Left colon (tissue), 2 donors: ENCODE measurements at regions not wholly inside any gene's neighbourhood (a gene's known extent, or its start where the extent isn't known, plus 50 kb on each side); places are given as distances from the start of the nearest gene placed in this dataset.
"Not testable (repeated sequence)": the region's sequence is repeated elsewhere in the genome, so short reads cannot be mapped to it uniquely, and the experiment has no call there.

ENCODE experiments used
- ATAC-seq: fragments of 200-7000 bp; cut with Tn5 transposase; one replicate; pipeline ENCODE4 v1.9.1; 2020; ENCODE audit warnings: mild to moderate bottlenecking, moderate library complexity
- DNase-seq, 2 donors: peaks; one replicate each; pipeline ENCODE4 v3.0.0-alpha.2; 2020
- intact Hi-C, 2 donors: fragments of 100-400 bp; cut with DNase I in 1 of 2; cut with micrococcal nuclease in 1 of 2; formaldehyde crosslinking; loops; one replicate each; pipeline versions ENCODE4 v1.11.2 to v1.14.0; 2022; cut with DNase I, micrococcal nuclease
- donor health status: DM: no; HTN: no; CAD: no.
- donor health status: DM: yes; HTN: yes; CAD: no.

- DNase-seq = no peak
- intact Hi-C loops = no loop called here
- no peak for ATAC-seq
These were observed 765.4 kb downstream of the SORCS1 start for GRCh38 chr10:106399112-106399511.

- no peak for ATAC-seq
- intact Hi-C loops = no loop called here
These were observed 768.3 kb downstream of the SORCS1 start for GRCh38 chr10:106396192-106396591.

GRCh38 chr10:106395041-106395749 lies 769.3 kb downstream of the SORCS1 start:
- intact Hi-C loops = no loop called here
- no peak for ATAC-seq
- no peak for DNase-seq

More at GRCh38 chr10:106396192-106396591, 768.3 kb downstream of the SORCS1 start:
- DNase-seq = no peak

- ATAC-seq (no peak), DNase-seq (no peak)
- intact Hi-C loops = no loop called here
These were observed 771.7 kb downstream of the SORCS1 start for GRCh38 chr10:106392778-106393177.

GRCh38 chr10:106387063-106387462 lies 777.4 kb downstream of the SORCS1 start:
- intact Hi-C loops = no loop called here
- no peak for ATAC-seq
- no peak for DNase-seq

- intact Hi-C loops = no loop called here
- DNase-seq = no peak
These were observed 780.0 kb downstream of the SORCS1 start for GRCh38 chr10:106384496-106384895.

GRCh38 chr10:106380706-106381105 lies 783.8 kb downstream of the SORCS1 start:
- no peak for ATAC-seq
- no peak for DNase-seq
- intact Hi-C loops = no loop called here

More at GRCh38 chr10:106384496-106384895, 780.0 kb downstream of the SORCS1 start:
- no peak for ATAC-seq

- no peak for ATAC-seq
- intact Hi-C loops = no loop called here
- no peak for DNase-seq
These were observed 786.3 kb downstream of the SORCS1 start for GRCh38 chr10:106378251-106378650.

GRCh38 chr10:106370751-106371150 lies 793.8 kb downstream of the SORCS1 start:
- intact Hi-C loops = no loop called here
- DNase-seq (no peak), ATAC-seq (no peak)

- DNase-seq (no peak), ATAC-seq (no peak)
- intact Hi-C loops = no loop called here
These were observed 803.6 kb downstream of the SORCS1 start for GRCh38 chr10:106360870-106361269.

- no peak for DNase-seq
- intact Hi-C loops = no loop called here
- no peak for ATAC-seq
These were observed 809.1 kb downstream of the SORCS1 start for GRCh38 chr10:106355450-106355849.

GRCh38 chr10:106348933-106349332 lies 815.6 kb downstream of the SORCS1 start:
- DNase-seq (no peak), ATAC-seq (no peak)

GRCh38 chr10:106347547-106347946 lies 817.0 kb downstream of the SORCS1 start:
- no peak for DNase-seq

More at GRCh38 chr10:106348933-106349332, 815.6 kb downstream of the SORCS1 start:
- intact Hi-C loops = no loop called here

GRCh38 chr10:106343539-106343938 lies 821.0 kb downstream of the SORCS1 start:
- ATAC-seq, DNase-seq, intact Hi-C loops: not testable (repeated sequence)

More at GRCh38 chr10:106347547-106347946, 817.0 kb downstream of the SORCS1 start:
- intact Hi-C loops = no loop called here
- no peak for ATAC-seq

- no peak for ATAC-seq
- no peak for DNase-seq
- intact Hi-C loops = no loop called here
These were observed 823.1 kb downstream of the SORCS1 start for GRCh38 chr10:106341356-106341755.

- no peak for DNase-seq
- intact Hi-C loops = no loop called here
- no peak for ATAC-seq
These were observed 826.0 kb downstream of the SORCS1 start for GRCh38 chr10:106338486-106338885.

- ATAC-seq (no peak), DNase-seq (no peak)
- intact Hi-C loops = no loop called here
These were observed 827.6 kb downstream of the SORCS1 start for GRCh38 chr10:106336874-106337273.

- DNase-seq = no peak
- ATAC-seq = no peak
- intact Hi-C loops = no loop called here
These were observed 836.8 kb downstream of the SORCS1 start for GRCh38 chr10:106327747-106328146.

GRCh38 chr10:106320876-106321275 lies 843.6 kb downstream of the SORCS1 start:
- ATAC-seq (no peak), DNase-seq (no peak)
- intact Hi-C loops = no loop called here

GRCh38 chr10:106320078-106320477 lies 844.4 kb downstream of the SORCS1 start:
- DNase-seq (no peak), ATAC-seq (no peak)
- intact Hi-C loops = no loop called here

GRCh38 chr10:106317554-106317953 lies 847.0 kb downstream of the SORCS1 start:
- intact Hi-C loops = no loop called here
- no peak for ATAC-seq
- no peak for DNase-seq
